Stimulated activated CD8-positive, alpha-beta memory T cell treated with anti-CD3 and anti-CD28 coated beads, Interleukin-7, amount 100 ng/mL, for 4 hours (primary cell): ENCODE measurements at regions not wholly inside any gene's neighbourhood (a gene's known extent, or its start where the extent isn't known, plus 50 kb on each side); places are given as distances from the start of the nearest gene placed in this dataset.
"Not testable (repeated sequence)": the region's sequence is repeated elsewhere in the genome, so short reads cannot be mapped to it uniquely, and the experiment has no call there.

Experiments
- DNase-seq, 2 donors: peaks; one replicate each; pipeline ENCODE4 v3.0.0-alpha.2; 2020; ENCODE audit warnings: low read depth in 2 of 2

- no peak for DNase-seq
These were observed 102.2 kb downstream of the TMX1 start for GRCh38 chr14:51342226-51342625.

DNA sequence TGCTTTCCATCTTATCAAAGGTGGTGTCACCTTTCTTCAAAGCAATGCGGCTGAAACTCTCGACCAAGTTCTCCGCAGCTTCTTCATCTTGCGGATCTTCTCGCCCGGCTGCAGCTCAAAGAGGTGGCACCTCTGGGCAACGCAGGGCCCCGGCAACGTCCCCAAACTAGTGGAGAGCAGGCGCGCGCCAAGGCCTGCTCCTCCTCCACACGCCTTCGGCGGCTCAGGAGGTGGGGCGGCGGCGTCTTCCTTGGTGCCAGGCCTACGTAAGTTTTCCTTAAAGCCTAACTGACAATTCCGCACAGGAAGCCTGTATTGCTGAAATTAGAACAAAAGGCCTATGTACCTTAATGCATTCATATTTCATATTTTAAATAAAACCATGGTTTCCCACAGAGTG is 112.0 kb downstream of the TMX1 start:
- no peak for DNase-seq

- no peak for DNase-seq
These were observed 113.9 kb downstream of the TMX1 start for GRCh38 chr14:51353901-51354300.

- DNase-seq, result no peak
These were observed 114.8 kb downstream of the TMX1 start for GRCh38 chr14:51354846-51355245.

- DNase-seq, result no peak
These were observed 116.3 kb downstream of the TMX1 start for GRCh38 chr14:51356381-51356780.

- no peak for DNase-seq
These were observed 117.2 kb downstream of the TMX1 start for GRCh38 chr14:51357250-51357649.

- DNase-seq, result no peak
These were observed 120.5 kb downstream of the TMX1 start for GRCh38 chr14:51360592-51360991.

- DNase-seq, result no peak
These were observed 125.4 kb downstream of the TMX1 start for GRCh38 chr14:51365241-51365965.

- DNase-seq, result not testable (repeated sequence)
These were observed 126.4 kb downstream of the TMX1 start for GRCh38 chr14:51366460-51366859.

DNA sequence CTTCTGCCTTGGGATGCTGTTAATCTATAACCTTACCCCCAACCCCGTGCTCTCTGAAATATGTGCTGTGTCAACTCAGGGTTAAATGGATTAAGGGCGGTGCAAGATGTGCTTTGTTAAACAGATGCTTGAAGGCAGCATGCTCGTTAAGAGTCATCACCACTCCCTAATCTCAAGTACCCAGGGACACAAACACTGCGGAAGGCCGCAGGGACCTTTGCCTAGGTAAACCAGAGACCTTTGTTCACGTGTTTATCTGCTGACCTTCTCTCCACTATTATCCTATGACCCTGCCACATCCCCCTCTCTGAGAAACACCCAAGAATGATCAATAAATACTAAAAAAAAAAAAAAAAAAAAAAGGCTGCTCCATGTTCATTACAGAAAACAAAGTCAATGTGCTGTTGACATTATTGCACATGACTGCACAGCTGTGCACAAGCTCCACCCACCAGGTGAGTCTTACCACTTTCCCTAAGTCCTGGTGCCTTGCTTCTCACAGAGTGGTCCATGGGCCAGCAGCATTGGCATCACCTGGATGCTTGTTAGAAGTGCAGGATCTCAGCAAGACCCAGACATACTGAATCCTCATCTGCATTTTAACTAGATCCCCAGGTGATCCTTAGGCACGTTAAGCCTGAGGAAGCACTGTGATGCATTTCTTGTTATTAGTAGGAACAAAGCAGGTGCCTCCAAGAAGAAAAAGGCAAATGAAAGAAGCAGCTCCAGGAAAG is 127.0 kb downstream of the TMX1 start:
- DNase-seq, result not testable (repeated sequence)

DNA sequence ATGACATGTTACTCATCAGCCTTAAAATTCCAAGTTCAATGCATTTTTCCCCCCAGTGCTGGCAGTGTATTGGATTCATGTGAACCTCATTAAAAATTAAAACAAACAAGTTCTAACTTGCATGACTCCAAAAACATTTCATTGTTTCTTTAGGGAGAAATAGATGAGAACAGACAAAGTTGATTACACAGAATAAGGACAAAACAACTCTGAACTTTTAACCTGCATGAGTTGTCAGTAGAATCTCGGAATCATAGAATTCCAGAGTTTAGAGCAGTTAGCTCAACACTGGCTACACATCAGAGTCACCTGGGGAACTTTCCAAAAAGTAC is 127.5 kb downstream of the TMX1 start:
- no peak for DNase-seq

DNA sequence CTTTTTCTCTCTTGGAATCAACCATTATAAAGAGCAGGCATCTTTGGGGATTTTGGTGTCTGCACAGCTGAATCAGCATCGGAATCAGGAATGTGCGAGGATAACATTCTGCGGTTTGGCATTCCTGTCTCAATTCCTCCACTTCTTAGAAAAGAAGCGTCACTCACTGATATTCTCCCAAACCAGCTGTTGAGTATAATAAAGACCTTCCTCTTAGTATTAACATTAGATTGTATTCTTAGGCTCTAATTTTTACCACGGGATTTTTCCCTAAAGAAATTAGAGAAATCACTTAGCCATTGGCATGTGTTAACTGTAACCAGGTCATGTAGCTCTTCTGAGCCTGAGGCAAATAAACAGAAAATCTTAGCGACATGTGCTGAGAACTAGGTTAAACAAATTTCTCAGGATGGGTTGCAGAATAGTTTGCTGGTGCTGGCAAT is 128.7 kb downstream of the TMX1 start:
- no peak for DNase-seq

GRCh38 chr14:51369814-51370213 is 129.8 kb downstream of the TMX1 start:
- DNase-seq, result no peak

GRCh38 chr14:51370758-51371386 is 130.8 kb downstream of the TMX1 start:
- no peak for DNase-seq

GRCh38 chr14:51377186-51377585 is 137.1 kb downstream of the TMX1 start:
- not testable (repeated sequence) for DNase-seq

GRCh38 chr14:51382506-51382905 is 142.5 kb downstream of the TMX1 start:
- no peak for DNase-seq

DNA sequence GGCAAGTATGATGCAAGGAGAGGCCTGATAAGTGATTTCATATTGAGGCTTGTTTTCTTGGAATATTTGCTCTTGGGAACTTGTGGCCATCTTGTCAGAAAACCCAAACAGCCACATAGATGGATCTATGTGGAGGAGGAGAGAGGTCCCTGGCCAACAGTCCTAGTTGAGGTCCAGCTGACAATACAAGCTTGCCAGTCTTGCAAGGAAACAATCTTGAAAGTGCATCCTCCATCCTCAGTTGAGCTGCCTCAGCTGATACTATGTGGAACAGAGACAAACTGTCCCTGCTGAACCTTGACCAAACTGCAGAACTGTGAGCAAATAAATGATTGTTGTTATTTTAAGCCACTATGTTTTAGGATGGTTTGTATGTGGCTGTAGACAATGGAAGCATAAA is 146.4 kb downstream of the TMX1 start:
- DNase-seq, result no peak

DNA sequence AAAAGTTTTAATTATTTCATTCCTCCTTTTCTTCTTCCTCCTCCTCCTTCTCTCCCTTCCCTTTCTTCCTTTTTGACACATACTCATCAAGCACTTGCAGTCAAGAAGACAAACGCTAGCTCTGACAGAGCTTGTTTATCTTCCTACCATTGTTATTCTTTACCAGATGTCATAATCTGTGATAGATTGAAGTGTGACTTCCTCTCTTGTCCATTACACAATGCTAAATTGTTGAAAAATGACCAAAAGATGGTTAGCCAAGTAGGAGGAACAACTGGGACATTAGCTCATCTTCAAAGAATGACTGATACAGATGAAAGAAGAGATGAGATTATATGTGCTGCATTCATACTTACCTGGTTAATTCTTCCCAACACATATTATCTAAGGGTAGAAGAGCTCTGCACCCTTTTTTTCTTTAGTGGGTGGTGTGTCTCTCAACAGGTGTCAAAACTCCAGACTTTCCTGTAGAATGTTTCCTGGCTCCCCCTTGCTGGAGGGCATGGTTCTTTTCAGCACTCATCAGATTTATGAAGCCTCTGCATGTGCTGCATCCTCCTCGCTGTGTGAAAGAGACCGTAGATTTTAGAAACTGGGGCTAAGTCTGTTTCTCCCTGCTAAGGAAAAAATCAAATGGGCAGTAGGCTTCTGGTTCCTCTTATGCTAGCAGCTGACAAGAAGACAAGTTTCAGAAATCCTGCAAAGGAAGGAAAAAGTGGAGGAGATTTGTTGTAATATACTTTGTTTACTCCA is 147.1 kb downstream of the TMX1 start:
- DNase-seq, result no peak

GRCh38 chr14:51392416-51392815 is 152.4 kb downstream of the TMX1 start:
- DNase-seq, result no peak

DNA sequence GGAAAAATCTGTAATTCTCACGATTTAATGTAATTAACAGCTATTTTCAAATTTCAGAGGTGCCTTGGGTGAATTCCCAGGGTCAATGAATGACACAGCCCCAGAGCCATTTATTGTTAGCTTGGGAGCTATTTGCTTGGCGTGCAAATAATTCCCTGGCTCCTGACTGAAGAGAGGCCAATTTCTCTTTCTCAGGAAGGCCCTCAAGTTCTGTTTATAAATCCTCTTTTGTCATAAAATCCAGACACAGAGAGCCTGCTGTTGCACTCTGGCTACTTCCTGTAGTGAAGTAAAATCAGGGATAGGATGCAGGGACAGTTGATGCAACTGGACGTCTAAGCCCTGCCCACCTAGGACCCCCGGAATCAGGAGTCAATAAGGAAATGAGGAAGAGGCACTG is 154.3 kb downstream of the TMX1 start:
- DNase-seq, result no peak

DNA sequence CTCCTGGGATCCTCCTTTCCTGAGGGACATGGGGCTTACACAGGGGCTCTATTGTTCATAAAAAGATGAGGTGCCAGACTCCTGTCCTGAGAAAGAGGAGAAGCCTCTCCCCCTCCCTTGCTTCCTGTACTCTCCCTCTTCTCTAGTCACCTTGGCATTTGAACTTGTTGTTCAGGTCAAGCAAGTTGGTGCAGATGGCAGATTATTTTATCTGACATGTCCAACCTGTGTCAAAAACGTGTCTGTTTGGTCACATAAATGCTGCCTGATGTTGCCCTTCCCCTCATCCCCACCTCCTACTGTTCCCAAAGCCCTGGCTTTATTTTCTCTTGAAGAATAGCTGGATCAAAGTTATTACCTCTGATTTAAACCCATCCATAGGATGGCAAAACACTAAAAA is 154.8 kb downstream of the TMX1 start:
- no peak for DNase-seq

DNA sequence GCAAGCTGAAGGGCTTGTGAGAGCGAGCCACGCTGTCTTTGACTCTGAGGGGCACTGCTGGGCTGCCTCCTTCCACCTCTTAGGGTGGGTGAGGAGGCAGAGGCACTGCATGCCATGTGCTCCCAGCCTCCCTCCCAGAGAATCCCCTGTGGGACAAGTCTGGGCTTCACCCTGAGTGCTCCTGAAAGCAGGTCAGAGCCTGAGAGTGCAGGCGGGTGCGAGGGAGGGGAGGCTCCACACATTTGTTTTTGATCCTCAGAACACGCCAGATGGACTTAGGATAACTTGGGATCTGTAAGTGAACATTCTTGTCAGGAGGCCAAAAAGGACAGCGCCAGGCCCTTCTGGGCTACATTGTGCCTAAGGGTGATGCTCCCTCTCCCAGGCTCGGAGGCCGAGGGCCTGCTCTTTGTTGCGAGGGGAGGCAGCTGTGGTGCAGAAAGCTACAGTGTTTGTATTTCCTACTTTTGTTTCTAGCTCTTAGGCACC is 155.4 kb downstream of the TMX1 start:
- no peak for DNase-seq
